OCI-LY7 (cell line): ENCODE measurements at regions not wholly inside any gene's neighbourhood (a gene's known extent, or its start where the extent isn't known, plus 50 kb on each side); places are given as distances from the start of the nearest gene placed in this dataset.

Source experiments
- CTCF ChIP-seq: fragments of 200-600 bp; sonication (generic); conservative IDR thresholded peaks from 2 replicates; pipeline ENCODE4 v1.5.1; 2014; ENCODE audit warnings: mild to moderate bottlenecking, antibody characterized with exemption, low read length, moderate library complexity, mixed read lengths
- EZH2phosphoT487 ChIP-seq: fragments of 200-600 bp; sonication (generic); IDR thresholded peaks from 2 replicates; pipeline ENCODE4 v1.6.1; 2018; ENCODE audit warnings: low read depth, borderline replicate concordance, mild to moderate bottlenecking, mixed run types, antibody characterized with exemption, low read length, moderate library complexity, mixed read lengths

- TF ChIP-seq CTCF (no peak), EZH2phosphoT487 (no peak)
These were observed 679.5 kb downstream of the C12orf50 start for GRCh38 chr12:87349681-87350080.
